ENCODE measurements at regions not wholly inside any gene's neighbourhood (a gene's known extent, or its start where the extent isn't known, plus 50 kb on each side); places are given as distances from the start of the nearest gene placed in this dataset.

DNA sequence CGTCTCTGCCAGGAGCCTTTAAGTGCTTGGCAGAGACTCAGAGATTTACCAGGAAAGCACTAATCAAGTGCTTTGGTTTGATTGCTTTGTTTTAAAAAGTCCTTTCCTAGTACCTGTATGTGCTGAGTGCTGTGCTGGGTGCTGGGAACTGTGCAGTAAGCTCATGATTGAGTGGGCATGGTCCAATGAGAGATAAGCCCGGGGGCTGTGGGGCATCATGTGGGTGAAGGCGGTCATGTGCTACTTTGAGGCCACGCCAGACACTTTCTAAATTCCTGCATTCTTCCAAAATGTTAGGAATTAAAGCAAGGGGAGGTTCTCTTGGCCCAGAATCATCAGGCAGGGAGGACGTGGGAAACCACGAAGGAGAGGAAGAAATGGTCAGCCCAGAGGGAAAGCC lies 109.0 kb downstream of the ACAA2 start:
- H3K4me3 ChIP-seq (replicated peaks; ENCODE audit: insufficient read depth, low read length): no peak overlapping the region
- H3K27ac ChIP-seq (replicated peaks): no peak overlapping the region
- no peaks in the 10 kb centered on the region for H3K27me3 ChIP-seq (ENCODE audit: insufficient read depth, poor library complexity, severe bottlenecking)
- DNase-seq (ENCODE audit: low read depth in 1 of 2, low spot score in 1 of 2): no peak
- no peak for TF ChIP-seq CTCF (IDR thresholded peaks at IDR 0.05; ENCODE audit: insufficient read depth, low read length)
- no peak for TF ChIP-seq POLR2AphosphoS5 (IDR thresholded peaks at IDR 0.05; ENCODE audit: low read depth)
- no peak for TF ChIP-seq GABPA (IDR thresholded peaks at IDR 0.05; ENCODE audit: low read depth)
- TF ChIP-seq, protein P1, sequence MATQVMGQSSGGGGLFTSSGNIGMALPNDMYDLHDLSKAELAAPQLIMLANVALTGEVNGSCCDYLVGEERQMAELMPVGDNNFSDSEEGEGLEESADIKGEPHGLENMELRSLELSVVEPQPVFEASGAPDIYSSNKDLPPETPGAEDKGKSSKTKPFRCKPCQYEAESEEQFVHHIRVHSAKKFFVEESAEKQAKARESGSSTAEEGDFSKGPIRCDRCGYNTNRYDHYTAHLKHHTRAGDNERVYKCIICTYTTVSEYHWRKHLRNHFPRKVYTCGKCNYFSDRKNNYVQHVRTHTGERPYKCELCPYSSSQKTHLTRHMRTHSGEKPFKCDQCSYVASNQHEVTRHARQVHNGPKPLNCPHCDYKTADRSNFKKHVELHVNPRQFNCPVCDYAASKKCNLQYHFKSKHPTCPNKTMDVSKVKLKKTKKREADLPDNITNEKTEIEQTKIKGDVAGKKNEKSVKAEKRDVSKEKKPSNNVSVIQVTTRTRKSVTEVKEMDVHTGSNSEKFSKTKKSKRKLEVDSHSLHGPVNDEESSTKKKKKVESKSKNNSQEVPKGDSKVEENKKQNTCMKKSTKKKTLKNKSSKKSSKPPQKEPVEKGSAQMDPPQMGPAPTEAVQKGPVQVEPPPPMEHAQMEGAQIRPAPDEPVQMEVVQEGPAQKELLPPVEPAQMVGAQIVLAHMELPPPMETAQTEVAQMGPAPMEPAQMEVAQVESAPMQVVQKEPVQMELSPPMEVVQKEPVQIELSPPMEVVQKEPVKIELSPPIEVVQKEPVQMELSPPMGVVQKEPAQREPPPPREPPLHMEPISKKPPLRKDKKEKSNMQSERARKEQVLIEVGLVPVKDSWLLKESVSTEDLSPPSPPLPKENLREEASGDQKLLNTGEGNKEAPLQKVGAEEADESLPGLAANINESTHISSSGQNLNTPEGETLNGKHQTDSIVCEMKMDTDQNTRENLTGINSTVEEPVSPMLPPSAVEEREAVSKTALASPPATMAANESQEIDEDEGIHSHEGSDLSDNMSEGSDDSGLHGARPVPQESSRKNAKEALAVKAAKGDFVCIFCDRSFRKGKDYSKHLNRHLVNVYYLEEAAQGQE (IDR thresholded peaks at IDR 0.05; ENCODE audit: insufficient replicate concordance, low read depth): no peak
- TF ChIP-seq SPI1 (IDR thresholded peaks at IDR 0.05; ENCODE audit: borderline replicate concordance, low read depth): no peak

- Histone ChIP-seq H3K27ac (replicated peaks) (no peak overlapping the region), H3K27me3 (ENCODE audit: insufficient read depth, poor library complexity, severe bottlenecking) (peaks cover 5% of the 10 kb centered on the region), H3K4me3 (replicated peaks; ENCODE audit: insufficient read depth, low read length) (no peak overlapping the region)
- DNase-seq (ENCODE audit: low read depth in 1 of 2, low spot score in 1 of 2): no peak
- no peak for TF ChIP-seq POLR2AphosphoS5 (IDR thresholded peaks at IDR 0.05; ENCODE audit: low read depth)
- TF ChIP-seq, protein P1 (IDR thresholded peaks at IDR 0.05; ENCODE audit: insufficient replicate concordance, low read depth): no peak
- TF ChIP-seq CTCF (IDR thresholded peaks at IDR 0.05; ENCODE audit: insufficient read depth, low read length): no peak
- no peak for TF ChIP-seq SPI1 (IDR thresholded peaks at IDR 0.05; ENCODE audit: borderline replicate concordance, low read depth)
- TF ChIP-seq GABPA (IDR thresholded peaks at IDR 0.05; ENCODE audit: low read depth): no peak
Observed at GRCh38 chr18:49701190-49701589, 112.1 kb downstream of the ACAA2 start.

- Histone ChIP-seq H3K27ac (replicated peaks) (no peak overlapping the region), H3K4me3 (replicated peaks; ENCODE audit: insufficient read depth, low read length) (no peak overlapping the region), H3K27me3 (ENCODE audit: insufficient read depth, poor library complexity, severe bottlenecking) (peaks cover 5% of the 10 kb centered on the region)
- no peak for TF ChIP-seq CTCF (IDR thresholded peaks at IDR 0.05; ENCODE audit: insufficient read depth, low read length)
- no peak for TF ChIP-seq POLR2AphosphoS5 (IDR thresholded peaks at IDR 0.05; ENCODE audit: low read depth)
- TF ChIP-seq GABPA (IDR thresholded peaks at IDR 0.05; ENCODE audit: low read depth): no peak
- TF ChIP-seq SPI1 (IDR thresholded peaks at IDR 0.05; ENCODE audit: borderline replicate concordance, low read depth): no peak
- TF ChIP-seq, protein P1 (IDR thresholded peaks at IDR 0.05; ENCODE audit: insufficient replicate concordance, low read depth): no peak
- DNase-seq (ENCODE audit: low read depth in 1 of 2, low spot score in 1 of 2): no peak
Observed at GRCh38 chr18:49699303-49699702, 114.0 kb downstream of the ACAA2 start.
